ENCODE measurements at regions not wholly inside any gene's neighbourhood (a gene's known extent, or its start where the extent isn't known, plus 50 kb on each side); places are given as distances from the start of the nearest gene placed in this dataset.
"Not testable (repeated sequence)": the region's sequence is repeated elsewhere in the genome, so short reads cannot be mapped to it uniquely, and the experiment has no call there.

DNA sequence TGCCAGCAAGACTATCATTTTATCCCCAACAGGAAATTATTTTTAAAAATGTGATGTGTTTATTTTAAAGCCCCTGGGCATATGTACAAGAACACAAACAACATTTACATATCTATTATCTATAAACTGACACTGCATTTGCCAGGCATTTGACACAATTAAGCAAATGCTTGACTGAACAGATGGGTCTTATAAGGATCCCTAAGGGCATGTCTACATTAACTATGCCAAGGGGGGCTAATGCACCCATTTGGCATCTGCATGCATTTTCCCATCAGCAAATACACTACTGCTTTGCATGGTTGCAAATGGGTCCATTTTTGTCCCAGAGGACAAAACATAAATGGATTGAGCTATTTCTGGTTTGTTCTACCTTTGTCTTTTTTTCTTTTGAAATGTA lies 884.8 kb upstream of the B3GALT2 start:
- DNase-seq (ENCODE audit: low read depth in 2 of 2) = no peak

DNA sequence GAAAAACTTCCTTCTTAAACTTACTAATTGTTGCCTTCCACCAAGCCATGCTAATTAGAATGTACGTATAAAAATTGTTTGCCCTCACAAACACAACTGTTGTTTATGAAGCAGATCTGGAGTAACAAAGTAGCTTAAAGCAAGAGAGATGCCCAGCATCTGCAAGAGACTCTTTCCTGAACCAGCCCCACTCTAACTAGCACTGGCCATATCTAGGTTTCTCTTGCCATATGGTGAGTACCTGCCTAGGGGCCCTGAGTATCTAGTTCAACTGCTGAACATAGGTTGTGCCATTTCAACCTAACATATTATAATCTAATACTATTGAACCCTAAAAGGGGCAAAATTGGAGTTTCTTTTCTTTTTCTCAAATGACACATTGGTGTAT lies 883.4 kb upstream of the B3GALT2 start:
- no peak for DNase-seq (ENCODE audit: low read depth in 2 of 2)

DNA sequence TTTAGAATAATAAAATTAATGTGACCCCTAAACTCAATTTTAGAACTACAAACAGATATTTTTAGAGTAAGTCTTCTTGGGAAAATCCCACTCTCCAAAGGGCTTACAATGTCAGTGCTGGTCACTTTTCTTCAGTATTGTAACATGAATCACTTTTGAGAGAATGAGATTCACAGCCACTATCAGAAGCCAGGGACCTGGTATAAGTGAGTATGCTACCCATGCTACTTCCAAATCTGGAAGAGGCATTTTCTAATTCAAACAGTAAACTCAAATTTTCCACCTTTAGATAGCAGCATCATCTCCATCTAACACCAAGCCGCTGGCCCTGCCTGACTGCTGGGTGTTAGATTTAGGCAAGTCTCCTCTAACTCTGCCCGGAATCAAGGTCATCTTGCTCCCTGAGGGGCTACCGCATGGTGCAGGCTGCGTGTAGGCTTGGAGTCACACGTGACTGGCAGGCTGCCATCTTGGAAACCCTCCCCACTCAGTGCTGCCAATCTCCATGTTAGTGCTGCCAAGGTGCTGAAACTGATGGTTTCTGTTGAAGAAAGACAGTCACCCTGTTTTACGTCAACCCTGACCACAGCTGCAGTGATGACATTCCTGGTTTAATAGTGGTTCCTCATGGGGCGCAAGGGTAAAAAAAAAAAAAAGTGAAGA lies 882.9 kb upstream of the B3GALT2 start:
- DNase-seq (ENCODE audit: low read depth in 2 of 2) = no peak

DNA sequence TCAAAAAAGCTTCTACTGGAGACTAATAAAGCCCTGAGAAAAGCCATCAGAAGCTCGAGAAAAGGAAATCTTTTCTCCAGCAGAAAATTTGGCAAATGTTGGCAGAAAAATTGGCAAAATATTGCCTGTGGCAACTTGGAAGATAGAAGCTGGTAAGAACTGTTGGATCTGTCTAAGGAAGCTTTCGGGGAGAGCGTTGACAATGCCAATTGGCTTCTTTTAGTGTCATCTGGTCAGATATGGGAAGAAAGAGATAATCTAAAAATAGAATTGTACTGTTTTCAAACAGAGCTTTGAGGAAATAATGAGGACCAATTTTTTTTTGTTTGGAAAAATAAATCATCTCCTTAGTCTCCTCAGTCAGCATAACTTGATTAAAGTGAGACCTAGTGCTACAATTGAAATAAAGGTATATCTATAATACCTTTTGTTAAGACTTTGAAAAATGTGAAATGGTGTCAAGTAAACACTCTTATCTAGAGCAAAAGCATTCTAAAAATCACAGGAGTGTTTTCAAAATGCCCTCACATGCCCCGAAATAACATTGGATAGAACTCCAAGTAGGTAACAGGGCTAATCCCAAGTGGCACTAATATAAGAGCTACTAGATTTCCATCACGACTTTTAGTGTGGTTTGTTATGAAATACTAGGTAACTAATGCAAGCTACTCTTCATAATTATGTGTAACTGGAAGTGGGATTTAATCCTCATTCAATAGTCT lies 882.2 kb upstream of the B3GALT2 start:
- no peak for DNase-seq (ENCODE audit: low read depth in 2 of 2)

DNA sequence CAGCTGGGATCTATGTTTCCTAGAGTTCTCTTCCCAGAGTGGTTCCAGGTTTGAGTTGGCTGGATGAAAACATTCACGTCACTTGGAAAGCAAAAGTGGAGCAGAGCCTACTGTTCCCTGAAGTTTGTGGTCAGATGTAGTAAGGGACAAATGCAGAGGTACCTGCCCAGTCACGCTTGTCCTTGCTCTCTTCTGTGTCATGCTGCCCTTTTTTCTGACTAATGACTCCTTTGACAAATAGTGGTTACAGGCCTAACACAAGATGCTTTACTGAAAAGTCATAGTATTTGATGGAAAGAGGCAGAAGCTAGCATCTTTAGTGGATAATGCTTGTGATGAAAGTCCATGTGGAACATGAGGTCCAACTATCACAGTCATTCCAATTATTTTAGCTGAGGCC lies 881.4 kb upstream of the B3GALT2 start:
- no peak for DNase-seq (ENCODE audit: low read depth in 2 of 2)

DNA sequence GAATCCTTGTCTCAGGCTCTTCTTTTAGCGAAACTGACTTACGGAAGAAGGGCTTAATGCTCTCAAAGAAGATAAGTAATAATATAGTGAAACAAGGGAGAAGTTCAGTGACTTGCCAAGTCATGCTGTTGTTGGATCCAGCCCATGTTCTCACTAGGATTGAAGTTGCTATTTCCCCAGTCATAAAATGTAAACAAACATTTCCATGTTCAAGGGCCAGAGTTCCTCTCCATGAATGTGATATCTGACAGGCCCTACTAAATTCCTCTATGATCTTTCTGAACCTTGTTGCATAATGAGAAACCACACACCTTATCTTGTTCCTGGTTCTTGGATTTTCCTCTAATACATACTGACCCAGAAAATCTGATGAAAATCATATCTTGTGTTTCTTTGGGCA lies 876.5 kb upstream of the B3GALT2 start:
- no peak for DNase-seq (ENCODE audit: low read depth in 2 of 2)

DNA sequence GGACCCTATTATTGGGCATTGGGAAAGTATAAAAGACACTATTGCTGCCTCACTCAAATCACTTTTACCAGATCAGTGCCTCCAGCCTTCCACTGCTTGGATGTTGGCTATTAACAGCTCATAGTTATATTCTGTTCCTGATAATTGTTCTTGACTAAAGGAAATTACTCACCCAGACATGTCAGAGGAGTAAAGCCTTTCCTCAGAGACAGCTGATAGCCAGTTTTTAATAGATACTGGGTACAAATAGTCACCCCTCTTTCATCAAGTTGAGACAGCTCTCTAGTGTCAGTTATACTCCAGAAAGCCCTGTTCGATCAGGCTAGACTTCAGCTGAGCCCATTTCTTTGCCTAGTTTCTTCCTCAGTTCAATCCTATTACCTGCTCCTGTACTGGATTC lies 876.1 kb upstream of the B3GALT2 start:
- no peak for DNase-seq (ENCODE audit: low read depth in 2 of 2)

DNA sequence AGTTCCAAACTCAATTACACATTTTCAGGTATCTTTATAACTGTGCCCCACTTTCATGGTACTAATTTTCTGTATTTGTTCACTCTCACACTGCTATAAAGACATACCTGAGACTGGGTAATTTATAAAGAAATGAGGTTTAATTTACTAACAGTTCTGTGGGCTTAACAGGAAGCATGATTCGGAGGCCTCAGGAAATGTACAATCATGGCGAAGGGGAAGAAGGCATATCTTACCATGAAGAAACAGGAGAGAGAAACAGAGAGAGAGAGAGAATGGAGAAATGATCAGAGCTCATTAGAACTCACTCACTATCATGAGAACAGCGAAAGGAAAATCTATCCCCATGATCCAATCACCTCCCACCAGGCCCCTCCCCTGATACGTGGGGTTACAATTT lies 874.1 kb upstream of the B3GALT2 start:
- no peak for DNase-seq (ENCODE audit: low read depth in 2 of 2)

DNA sequence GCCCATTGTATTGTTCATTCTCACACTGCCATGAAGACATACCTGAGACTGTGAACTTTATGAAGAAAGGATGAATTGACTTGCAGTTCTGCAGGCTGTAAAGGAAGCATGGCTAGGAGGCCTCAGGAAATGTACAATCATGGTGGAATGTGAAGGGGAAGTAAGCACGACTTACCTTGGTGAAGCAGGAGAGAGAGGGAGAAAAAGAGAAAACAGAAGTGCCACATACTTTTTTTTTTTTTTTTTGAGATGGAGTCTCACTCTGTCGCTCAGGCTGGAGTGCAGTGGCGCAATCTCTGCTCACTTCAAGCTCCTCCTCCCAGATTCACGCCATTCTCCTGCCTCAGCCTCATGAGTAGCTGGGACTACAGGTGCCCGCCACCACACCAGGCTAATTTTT lies 871.9 kb upstream of the B3GALT2 start:
- not testable (repeated sequence) for DNase-seq (ENCODE audit: low read depth in 2 of 2)

DNA sequence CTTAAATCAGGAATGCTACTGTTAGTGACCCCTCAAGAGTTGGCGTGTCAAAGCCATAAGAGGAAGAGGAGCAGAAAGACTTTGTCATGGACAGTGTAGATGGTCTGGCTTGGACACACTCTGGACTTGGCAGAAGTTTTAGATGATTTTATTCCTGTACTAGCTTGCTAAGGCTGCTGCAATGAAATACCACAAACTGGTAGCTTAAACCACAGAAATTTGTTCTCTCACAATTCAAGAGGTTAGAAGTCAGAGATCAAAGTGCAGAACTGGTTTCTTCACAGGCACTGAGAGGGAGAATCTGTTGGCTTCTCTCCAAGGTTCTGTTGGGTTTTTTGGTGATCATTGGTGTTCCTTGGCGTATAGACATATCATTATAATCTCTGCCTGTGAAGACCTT lies 869.8 kb upstream of the B3GALT2 start:
- no peak for DNase-seq (ENCODE audit: low read depth in 2 of 2)

DNA sequence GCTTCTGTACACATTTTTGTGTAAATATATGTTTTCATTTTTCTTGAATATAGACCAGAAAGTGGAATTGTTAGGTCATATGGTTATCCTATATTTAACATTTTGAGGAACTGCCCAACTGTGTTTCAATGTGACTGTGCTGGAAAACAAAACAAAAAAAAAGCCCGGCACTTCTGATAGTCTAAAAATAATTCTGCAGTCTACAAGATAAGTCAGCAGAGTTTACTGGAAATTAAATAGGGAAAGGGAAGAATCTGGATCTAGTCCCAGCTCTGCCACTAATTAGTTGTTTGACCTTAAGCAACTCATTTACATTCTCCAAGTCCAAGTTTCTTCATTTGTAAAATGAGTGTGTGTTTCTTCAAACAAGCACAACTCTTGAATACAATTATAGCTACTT lies 869.1 kb upstream of the B3GALT2 start:
- DNase-seq (ENCODE audit: low read depth in 2 of 2) = no peak

DNA sequence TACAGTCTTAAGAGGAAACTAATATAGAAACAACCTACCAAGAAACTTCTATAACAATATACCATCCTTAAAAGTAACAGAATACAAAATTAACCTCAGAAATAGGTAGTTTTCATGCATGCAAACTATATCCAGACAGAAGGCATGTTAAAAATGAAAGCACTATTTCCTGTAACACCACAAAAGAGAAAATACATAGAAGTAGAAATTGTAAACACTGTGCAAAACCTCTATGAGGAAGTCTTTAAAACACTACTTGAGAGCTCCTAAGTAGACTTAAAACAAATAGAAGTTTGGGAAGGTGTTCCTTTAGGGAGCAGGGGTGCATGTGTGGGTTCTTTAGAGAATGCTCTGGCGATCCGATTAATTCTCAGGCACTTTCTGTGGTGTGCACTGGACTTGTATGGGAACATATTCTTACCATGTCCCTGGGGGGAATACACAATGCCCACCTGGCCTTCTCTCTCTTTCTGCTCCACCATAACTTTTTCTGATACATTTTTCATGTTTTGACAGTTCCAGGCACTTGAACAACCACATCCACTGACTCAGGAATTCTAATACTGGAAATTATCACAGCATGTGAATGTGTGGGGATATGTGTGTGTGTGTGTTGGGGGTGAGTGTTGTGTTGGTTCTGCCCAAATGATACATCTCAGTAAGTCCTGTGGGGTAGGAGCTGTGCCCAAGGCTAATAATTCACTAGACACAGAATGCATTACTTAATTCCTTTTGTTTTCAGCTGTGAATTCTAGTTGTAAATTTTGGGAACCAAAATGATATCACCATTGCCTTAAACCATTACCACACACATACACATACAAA lies 866.3 kb upstream of the B3GALT2 start:
- DNase-seq (ENCODE audit: low read depth in 2 of 2) = no peak

DNA sequence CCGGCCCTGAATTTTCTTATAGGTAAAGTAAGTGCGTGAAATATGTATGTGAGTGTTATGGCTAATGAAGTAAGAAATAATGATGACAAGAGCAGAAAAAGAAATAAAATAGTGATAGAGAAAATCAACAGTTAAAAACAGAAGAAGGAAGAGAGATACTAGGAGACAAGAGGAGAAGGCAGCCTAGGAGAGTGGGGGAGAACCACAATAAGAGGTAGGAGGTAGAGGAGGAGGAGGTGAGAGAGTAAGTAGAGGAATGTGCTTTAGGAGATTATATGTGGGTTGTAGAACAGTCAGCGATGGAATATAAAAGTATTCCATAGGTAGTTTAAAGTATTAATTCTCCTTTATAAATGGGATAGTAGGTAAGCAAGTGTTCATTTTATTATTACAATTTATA lies 861.5 kb upstream of the B3GALT2 start:
- DNase-seq (ENCODE audit: low read depth in 2 of 2) = no peak

DNA sequence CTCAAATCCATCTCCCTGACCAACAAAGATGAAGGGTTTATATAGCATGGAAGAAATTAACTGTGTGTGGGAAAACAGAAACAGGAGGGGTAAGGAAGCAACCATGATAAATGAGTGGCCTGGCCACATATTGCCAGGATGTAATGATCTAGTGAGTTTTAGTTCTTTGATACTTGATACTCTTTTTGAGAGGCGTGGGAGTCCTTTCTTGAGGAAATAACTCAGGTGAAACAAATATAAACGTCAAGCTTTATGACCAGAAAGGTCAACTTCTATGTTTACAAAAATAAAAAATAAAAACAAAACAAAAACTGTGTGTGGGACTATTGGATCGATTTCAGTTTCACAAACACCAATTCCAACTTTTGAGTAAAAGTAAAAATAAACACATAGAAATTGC lies 860.8 kb upstream of the B3GALT2 start:
- no peak for DNase-seq (ENCODE audit: low read depth in 2 of 2)

DNA sequence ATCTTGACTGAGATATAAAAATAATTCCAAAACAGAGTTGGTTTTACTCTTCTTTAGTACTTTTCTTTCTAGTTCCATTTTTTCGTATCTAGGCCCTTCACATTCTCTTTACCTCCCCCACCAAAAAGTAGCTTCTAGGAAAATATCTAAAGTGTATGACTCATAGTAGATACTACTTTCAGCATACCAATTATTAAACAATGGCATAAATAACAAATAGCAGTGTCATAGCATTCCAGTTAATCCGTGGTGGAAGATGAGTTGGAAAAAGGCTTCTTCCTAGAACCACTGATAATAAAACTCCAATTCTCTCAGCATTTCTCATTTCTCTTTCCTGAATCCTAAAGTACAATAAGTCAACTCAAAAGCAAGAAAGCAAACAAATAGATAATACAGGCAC lies 859.0 kb upstream of the B3GALT2 start:
- DNase-seq (ENCODE audit: low read depth in 2 of 2) = no peak

DNA sequence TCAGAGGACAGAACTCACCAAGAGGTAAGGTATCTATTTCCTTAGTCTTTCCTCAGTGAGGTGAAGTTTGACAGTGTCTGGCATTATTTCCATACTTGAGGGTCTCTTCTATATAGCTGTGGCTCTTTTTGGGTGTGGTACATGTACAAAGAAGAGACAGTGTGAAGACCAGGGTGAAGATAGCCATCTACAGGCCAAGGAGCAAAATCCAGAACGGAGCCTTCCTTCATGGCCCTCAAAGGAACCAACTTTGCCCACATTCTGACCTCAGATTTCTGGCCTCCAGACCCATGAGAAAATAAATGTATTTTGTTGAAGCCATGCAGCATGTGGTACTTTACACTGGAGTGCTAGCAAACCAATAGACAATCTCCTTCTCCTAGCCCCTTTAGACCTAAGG lies 858.5 kb upstream of the B3GALT2 start:
- DNase-seq (ENCODE audit: low read depth in 2 of 2) = no peak

DNA sequence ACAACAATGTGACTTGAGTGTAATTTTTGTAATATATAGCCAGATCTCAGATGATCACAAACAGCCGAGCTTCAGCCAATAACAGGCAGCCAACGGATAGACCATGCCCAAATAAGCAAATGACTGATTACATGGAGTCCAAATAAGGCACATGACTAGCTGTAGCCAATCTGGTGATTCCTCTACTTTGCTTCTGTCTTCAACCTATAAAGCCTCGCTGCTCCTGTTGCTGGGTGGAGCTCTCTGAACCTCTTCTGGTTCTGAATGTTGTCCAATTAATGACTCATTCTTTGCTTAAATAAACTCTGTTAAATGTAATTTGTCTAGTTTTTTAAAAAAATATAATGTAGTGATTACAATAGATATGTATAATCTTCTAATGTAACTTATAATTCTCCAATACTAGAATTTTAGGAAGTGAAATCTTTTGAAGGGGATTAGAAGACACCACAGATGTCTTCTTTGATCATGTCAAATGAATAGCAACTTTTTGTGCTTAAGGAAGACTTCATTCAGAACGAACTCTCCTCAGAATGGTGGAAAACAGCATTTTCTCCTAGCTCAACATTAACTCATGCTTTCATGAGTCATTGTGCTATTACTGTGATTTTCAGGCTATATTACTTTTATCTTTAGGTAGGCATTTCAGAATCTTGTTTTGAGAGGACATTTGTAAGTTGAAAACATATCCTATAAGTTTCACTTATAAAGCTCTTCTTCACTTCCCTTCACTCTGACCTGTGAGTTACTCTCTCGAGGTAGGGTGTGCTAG lies 857.8 kb upstream of the B3GALT2 start:
- no peak for DNase-seq (ENCODE audit: low read depth in 2 of 2)

DNA sequence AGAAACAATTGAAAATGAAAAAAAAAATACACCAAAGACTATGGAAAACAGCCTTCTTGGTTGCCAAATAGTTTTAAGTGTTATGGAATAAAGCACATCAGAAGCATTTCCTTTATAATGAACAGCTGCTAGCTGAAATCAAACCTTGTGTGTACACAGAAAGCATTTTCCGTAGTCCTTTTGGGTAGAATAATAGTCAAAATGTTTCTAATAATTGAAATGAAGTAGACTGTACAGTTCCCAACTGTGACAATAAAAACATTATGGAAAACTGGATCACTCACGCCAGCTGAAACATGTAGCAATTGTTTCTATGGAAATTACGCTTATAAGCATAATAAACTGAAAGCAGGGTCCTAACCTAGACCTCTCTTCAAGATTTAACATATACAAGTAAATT lies 856.3 kb upstream of the B3GALT2 start:
- DNase-seq (ENCODE audit: low read depth in 2 of 2) = no peak

DNA sequence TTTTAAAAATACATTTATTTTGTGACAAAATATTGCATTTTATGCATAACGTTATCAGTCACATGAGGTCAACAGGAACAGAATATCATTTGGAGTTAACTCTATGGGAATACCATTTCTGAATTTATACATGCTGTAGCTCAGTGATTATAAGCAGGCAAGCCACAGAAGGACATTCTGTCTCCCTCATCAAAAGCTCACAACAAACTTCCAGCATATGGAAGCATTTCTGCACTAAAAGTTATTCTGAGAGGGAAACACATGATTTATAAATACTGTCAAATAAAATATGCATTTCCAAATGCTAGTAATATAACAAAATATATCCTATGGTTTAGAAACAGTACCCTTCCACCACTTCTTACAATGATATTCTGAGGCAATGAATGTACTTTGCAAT lies 854.1 kb upstream of the B3GALT2 start:
- no peak for DNase-seq (ENCODE audit: low read depth in 2 of 2)

DNA sequence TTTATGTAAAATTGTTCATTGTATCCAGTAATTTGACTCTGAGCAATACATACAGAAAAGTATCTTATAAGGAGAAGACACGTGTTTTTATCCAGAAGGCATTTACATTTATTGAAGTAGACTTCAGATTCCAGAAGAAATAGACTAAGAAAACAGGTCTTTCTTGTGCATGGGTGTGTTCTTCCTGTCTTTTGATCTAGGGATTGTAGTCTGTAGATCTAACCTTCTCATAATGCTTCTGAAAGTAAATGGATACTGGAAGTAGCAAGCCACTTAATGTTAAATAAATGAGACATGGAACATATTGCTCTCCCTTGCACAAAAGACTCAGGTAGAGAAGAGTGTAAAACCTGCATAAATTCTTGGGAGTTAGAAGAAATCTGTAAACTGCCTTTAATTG lies 853.2 kb upstream of the B3GALT2 start:
- DNase-seq (ENCODE audit: low read depth in 2 of 2) = no peak

DNA sequence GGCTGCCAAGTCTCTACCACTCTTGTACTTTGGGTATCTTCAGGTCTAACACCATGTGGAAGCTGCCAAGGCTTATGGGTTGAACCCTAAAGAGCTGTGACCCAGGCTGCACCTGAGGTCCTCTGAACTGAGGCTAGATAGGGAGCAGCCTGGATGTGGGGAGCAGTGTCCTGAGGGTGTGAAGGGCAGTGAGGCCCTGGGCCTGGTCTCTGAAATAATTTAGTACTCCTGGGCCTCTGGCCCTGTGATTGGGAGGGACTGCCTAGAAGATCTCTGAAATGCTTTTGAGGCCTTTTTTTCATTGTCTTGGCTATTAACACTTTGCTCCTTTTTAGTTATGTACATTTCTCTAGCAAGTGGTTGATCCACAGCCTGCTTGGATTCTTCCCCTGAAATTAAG lies 847.2 kb upstream of the B3GALT2 start:
- DNase-seq (ENCODE audit: low read depth in 2 of 2) = no peak

DNA sequence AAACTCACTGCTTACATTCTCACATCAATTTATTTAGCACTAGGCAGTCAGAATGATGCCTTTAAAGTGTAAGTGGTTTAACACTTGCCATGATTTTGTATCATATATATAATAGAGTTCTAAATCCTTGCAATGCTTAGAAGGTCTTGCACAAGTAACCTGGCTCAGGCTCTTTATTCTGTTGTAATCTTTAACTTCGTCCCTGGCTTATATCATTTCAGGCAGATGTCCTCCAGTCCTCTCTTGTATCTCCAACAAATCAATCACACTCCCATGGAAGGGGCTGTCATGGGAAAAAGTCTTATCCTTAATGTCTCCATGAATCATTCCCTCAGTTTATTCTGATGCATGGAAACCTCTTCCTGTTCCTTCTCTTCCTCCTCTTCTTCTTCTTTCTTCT lies 841.6 kb upstream of the B3GALT2 start:
- no peak for DNase-seq (ENCODE audit: low read depth in 2 of 2)

All from stimulated activated CD4-positive, alpha-beta T cell treated with anti-CD3 and anti-CD28 coated beads, Interleukin-15, amount 100 ng/mL, for 48 hours (primary cell).